Keratinocyte (primary cell): ENCODE measurements at regions not wholly inside any gene's neighbourhood (a gene's known extent, or its start where the extent isn't known, plus 50 kb on each side); places are given as distances from the start of the nearest gene placed in this dataset.

Source experiments
- DNase-seq: peaks from one replicate; pipeline ENCODE4 v3.0.0-alpha.2; 2011; ENCODE audit warnings: low read depth, missing footprints, low spot score
- FAIRE-seq: peaks from 2 replicates; lab custom pipeline; 2011; peaks lifted over from hg19 to GRCh38; lab: Jason Lieb, UNC
- H2AFZ ChIP-seq: 2 replicates; pipeline ENCODE4 v1.6.0; 2012; ENCODE audit warnings: low read length, control low read depth, inconsistent platforms; ENCODE audit not compliant: control insufficient read depth
- H3K27ac ChIP-seq: 2 replicates; pipeline ENCODE4 v1.5.1; 2011; ENCODE audit warnings: low read length; ENCODE audit not compliant: control insufficient read depth, insufficient read depth
- H3K27me3 ChIP-seq: 3 replicates; pipeline ENCODE4 v1.6.0; 2011; ENCODE audit warnings: low read length; ENCODE audit not compliant: control insufficient read depth, insufficient read depth; ENCODE audit errors: extremely low read depth
- H3K36me3 ChIP-seq, 2 experiments: 2 replicates in 1 of 2; 3 replicates in 1 of 2; pipeline ENCODE4 v1.5.1; 2011; ENCODE audit warnings: low read length in 2 of 2, mild to moderate bottlenecking in 1 of 2; ENCODE audit not compliant: control insufficient read depth in 2 of 2, insufficient read depth in 2 of 2; ENCODE audit errors: extremely low read depth in 1 of 2
- H3K4me1 ChIP-seq: 3 replicates; pipeline ENCODE4 v1.5.1; 2011; ENCODE audit warnings: low read length; ENCODE audit not compliant: control insufficient read depth, insufficient read depth; ENCODE audit errors: extremely low read depth
- H3K4me2 ChIP-seq: 3 replicates; pipeline ENCODE4 v1.6.0; 2011; ENCODE audit warnings: low read depth, low read length; ENCODE audit not compliant: control insufficient read depth, insufficient read depth; ENCODE audit errors: extremely low read depth
- H3K4me3 ChIP-seq, 3 experiments: fragments of 200-600 bp in 1 of 3; sonication (generic) in 1 of 3; 2 replicates in 2 of 3; 3 replicates in 1 of 3; pipeline ENCODE4 v1.5.1; 2011 to 2016; ENCODE audit warnings: low read length in 3 of 3, mild to moderate bottlenecking in 3 of 3, control low read depth in 2 of 3, inconsistent platforms in 1 of 3, low read depth in 1 of 3, mixed read lengths in 1 of 3, mixed run types in 1 of 3, moderate library complexity in 1 of 3; ENCODE audit not compliant: control insufficient read depth in 2 of 3, insufficient read depth in 2 of 3; ENCODE audit errors: extremely low read depth in 1 of 3
- H3K79me2 ChIP-seq: 2 replicates; pipeline ENCODE4 v1.6.0; 2012; ENCODE audit warnings: low read length; ENCODE audit not compliant: control insufficient read depth, insufficient read depth
- H3K9ac ChIP-seq: 3 replicates; pipeline ENCODE4 v1.6.0; 2011; ENCODE audit warnings: low read length; ENCODE audit not compliant: control insufficient read depth, insufficient read depth; ENCODE audit errors: extremely low read depth
- H3K9me1 ChIP-seq: 3 replicates; pipeline ENCODE4 v1.6.0; 2011; ENCODE audit warnings: low read length; ENCODE audit not compliant: control insufficient read depth, insufficient read depth; ENCODE audit errors: extremely low read depth
- H3K9me3 ChIP-seq: 2 replicates; pipeline ENCODE4 v1.5.1; 2012; ENCODE audit warnings: low read depth, low read length; ENCODE audit not compliant: control insufficient read depth
- H4K20me1 ChIP-seq: 3 replicates; pipeline ENCODE4 v1.6.0; 2011; ENCODE audit warnings: low read length; ENCODE audit not compliant: control insufficient read depth, insufficient read depth; ENCODE audit errors: extremely low read depth
- EZH2 ChIP-seq: IDR thresholded peaks from one replicate; pipeline ENCODE4 v1.6.1; 2012; ENCODE audit warnings: inconsistent platforms, mild to moderate bottlenecking, low read length, moderate library complexity
- dilution Hi-C: fragments of 300-500 bp; cut with MboI; formaldehyde crosslinking; loops from one replicate; pipeline ENCODE4 v1.7.0; 2020; ENCODE audit warnings: low sequenced_read_pairs; ENCODE audit not compliant: extremely low pct_ligation_motif_present
- TF ChIP-seq, protein P1 (sequence below), 3 experiments: IDR thresholded peaks in 1 of 3; conservative IDR thresholded peaks in 1 of 3; optimal IDR thresholded peaks in 1 of 3; 2 replicates in 2 of 3; 3 replicates in 1 of 3; pipeline versions ENCODE3 to v1.5.1; 2011; ENCODE audit warnings: low read length in 3 of 3, mild to moderate bottlenecking in 3 of 3, moderate library complexity in 2 of 3, control low read depth in 1 of 3, inconsistent platforms in 1 of 3; ENCODE audit not compliant: insufficient read depth in 2 of 3; ENCODE audit errors: extremely low read depth in 1 of 3

GRCh38 chr5:91727463-91727862 lies 344.3 kb upstream of the ARRDC3 start:
- Histone ChIP-seq H3K4me2 (no peak overlapping the region), H3K27ac (no peak overlapping the region), H3K27me3 (no peaks in the 10 kb centered on the region), H3K9ac (no peak overlapping the region), H3K4me1 (no peaks in the 10 kb centered on the region), H3K4me3 (no peak overlapping the region), H3K79me2 (no peaks in the 10 kb centered on the region), H3K9me3 (no peaks in the 10 kb centered on the region), H3K9me1 (no peaks in the 10 kb centered on the region), H4K20me1 (no peaks in the 10 kb centered on the region), H3K36me3 (no peaks in the 10 kb centered on the region), H2AFZ (no peak overlapping the region)
- DNase-seq = no peak
- dilution Hi-C loops = no loop called here
- no peak for TF ChIP-seq EZH2
- TF ChIP-seq, protein P1, sequence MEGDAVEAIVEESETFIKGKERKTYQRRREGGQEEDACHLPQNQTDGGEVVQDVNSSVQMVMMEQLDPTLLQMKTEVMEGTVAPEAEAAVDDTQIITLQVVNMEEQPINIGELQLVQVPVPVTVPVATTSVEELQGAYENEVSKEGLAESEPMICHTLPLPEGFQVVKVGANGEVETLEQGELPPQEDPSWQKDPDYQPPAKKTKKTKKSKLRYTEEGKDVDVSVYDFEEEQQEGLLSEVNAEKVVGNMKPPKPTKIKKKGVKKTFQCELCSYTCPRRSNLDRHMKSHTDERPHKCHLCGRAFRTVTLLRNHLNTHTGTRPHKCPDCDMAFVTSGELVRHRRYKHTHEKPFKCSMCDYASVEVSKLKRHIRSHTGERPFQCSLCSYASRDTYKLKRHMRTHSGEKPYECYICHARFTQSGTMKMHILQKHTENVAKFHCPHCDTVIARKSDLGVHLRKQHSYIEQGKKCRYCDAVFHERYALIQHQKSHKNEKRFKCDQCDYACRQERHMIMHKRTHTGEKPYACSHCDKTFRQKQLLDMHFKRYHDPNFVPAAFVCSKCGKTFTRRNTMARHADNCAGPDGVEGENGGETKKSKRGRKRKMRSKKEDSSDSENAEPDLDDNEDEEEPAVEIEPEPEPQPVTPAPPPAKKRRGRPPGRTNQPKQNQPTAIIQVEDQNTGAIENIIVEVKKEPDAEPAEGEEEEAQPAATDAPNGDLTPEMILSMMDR (optimal IDR thresholded peaks at IDR 0.05 in 1 of 3, IDR thresholded peaks at IDR 0.05 in 1 of 3, conservative IDR thresholded peaks at IDR 0.05 in 1 of 3; ENCODE audit: extremely low read depth in 1 of 3, insufficient read depth in 2 of 3, low read length in 3 of 3) = no peak
- FAIRE-seq = no peak

GRCh38 chr5:91722736-91723467 lies 339.8 kb upstream of the ARRDC3 start:
- Histone ChIP-seq H3K27me3 (no peaks in the 10 kb centered on the region), H3K9me1 (no peaks in the 10 kb centered on the region), H3K4me3 (no peak overlapping the region), H4K20me1 (no peaks in the 10 kb centered on the region), H3K4me2 (no peak overlapping the region), H3K27ac (no peak overlapping the region), H3K9ac (no peak overlapping the region), H2AFZ (no peak overlapping the region), H3K36me3 (no peaks in the 10 kb centered on the region), H3K79me2 (no peaks in the 10 kb centered on the region), H3K9me3 (no peaks in the 10 kb centered on the region), H3K4me1 (no peaks in the 10 kb centered on the region)
- no peak for FAIRE-seq
- TF ChIP-seq EZH2 = no peak
- TF ChIP-seq, protein P1 (optimal IDR thresholded peaks at IDR 0.05 in 1 of 3, IDR thresholded peaks at IDR 0.05 in 1 of 3, conservative IDR thresholded peaks at IDR 0.05 in 1 of 3; ENCODE audit: extremely low read depth in 1 of 3, insufficient read depth in 2 of 3, low read length in 3 of 3) = no peak
- dilution Hi-C loops = no loop called here
- DNase-seq = no peak
